GM13976 (cell line): ENCODE measurements at regions not wholly inside any gene's neighbourhood (a gene's known extent, or its start where the extent isn't known, plus 50 kb on each side); places are given as distances from the start of the nearest gene placed in this dataset.
"Not testable (repeated sequence)": the region's sequence is repeated elsewhere in the genome, so short reads cannot be mapped to it uniquely, and the experiment has no call there.

Source experiments
- DNase-seq: peaks from one replicate; pipeline ENCODE4 v3.0.0; 2012; ENCODE audit warnings: low spot score
- CTCF ChIP-seq: IDR thresholded peaks from 2 replicates; pipeline ENCODE4 v1.5.1; 2012; ENCODE audit warnings: borderline replicate concordance, mild to moderate bottlenecking; ENCODE audit not compliant: insufficient read depth; ENCODE audit errors: extremely low read depth, missing control alignments, control extremely low read depth
- in situ Hi-C: fragments of 300-500 bp; cut with MboI; formaldehyde crosslinking; loops from one replicate; pipeline ENCODE4 v1.12.0; 2022; ENCODE audit warnings: low sequenced_read_pairs, mixed read lengths, inconsistent platforms; ENCODE audit not compliant: unreplicated experiment

GRCh38 chr4:84221704-84222103 is 277.4 kb downstream of the NKX6-1 start:
- TF ChIP-seq CTCF: no peak
- DNase-seq: no peak
- in situ Hi-C loops: no loop called here

GRCh38 chr4:84220990-84221389 is 278.1 kb downstream of the NKX6-1 start:
- no peak for TF ChIP-seq CTCF
- DNase-seq: no peak
- in situ Hi-C loops: no loop called here

- in situ Hi-C loops: no loop called here
- no peak for DNase-seq
- TF ChIP-seq CTCF: no peak
These were observed 279.4 kb downstream of the NKX6-1 start for GRCh38 chr4:84219656-84220055.

- TF ChIP-seq CTCF: no peak
- in situ Hi-C loops: no loop called here
- no peak for DNase-seq
These were observed 281.1 kb downstream of the NKX6-1 start for GRCh38 chr4:84218031-84218430.

GRCh38 chr4:84215217-84215616 is 283.9 kb downstream of the NKX6-1 start:
- TF ChIP-seq CTCF: no peak
- in situ Hi-C loops: no loop called here
- DNase-seq: no peak

- in situ Hi-C loops, DNase-seq: not testable (repeated sequence)
These were observed 292.9 kb downstream of the NKX6-1 start for GRCh38 chr4:84206226-84206625.

- no peak for TF ChIP-seq CTCF
- in situ Hi-C loops: no loop called here
- DNase-seq: no peak
These were observed 309.9 kb downstream of the NKX6-1 start for GRCh38 chr4:84189144-84189543.

GRCh38 chr4:84179409-84179808 is 319.7 kb downstream of the NKX6-1 start:
- in situ Hi-C loops: no loop called here
- no peak for DNase-seq
- TF ChIP-seq CTCF: no peak
